SKM-1 (cell line): ENCODE measurements at regions not wholly inside any gene's neighbourhood (a gene's known extent, or its start where the extent isn't known, plus 50 kb on each side); places are given as distances from the start of the nearest gene placed in this dataset.

Experiments used
- DNase-seq: peaks from one replicate; lab custom pipeline; 2025; ENCODE audit not compliant: unreplicated experiment; lab: John Stamatoyannopoulos, UW

DNA sequence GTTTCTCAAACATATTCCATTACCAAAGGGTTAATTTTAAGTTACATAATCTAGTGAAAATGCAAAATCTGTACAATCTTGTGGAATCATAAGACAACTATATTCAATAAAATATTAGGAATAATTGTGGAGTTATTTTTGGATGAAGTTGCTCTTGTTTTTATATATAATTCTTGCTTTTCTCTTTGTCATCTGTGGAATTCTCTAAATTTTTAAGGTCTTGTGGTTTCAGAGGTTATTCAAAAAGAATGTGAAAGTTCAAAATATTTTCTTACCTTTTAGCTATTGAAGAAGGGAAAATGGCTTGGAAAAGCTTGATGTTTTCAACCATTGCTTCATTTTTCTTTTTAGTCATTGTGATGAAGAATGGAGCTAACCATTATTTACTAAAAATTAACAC is 552.1 kb downstream of the TFEC start:
- DNase-seq: no peak

DNA sequence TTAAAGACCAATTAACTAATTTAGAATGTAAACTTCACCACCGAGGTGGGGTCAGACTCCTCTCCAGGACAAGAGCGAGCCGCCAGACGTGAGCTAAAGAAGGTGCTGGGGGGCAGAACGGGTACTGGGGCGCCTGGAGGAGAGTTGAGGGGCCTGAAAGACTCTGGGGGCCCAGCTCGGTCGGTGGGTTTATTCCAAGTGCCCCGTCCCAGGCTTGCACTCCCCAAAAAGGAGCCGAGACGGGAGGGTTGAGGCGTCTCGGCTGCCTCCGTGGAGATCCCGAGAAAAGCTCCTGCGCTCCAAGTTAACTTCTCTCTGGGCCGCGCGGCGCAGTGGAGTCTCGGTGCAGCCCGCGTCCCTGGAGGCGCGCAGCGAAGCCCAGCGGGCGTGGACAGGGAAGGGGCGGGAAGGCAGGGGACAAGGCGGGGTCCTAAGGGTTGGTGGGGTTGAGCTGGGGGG is 553.3 kb downstream of the TFEC start:
- DNase-seq: no peak

DNA sequence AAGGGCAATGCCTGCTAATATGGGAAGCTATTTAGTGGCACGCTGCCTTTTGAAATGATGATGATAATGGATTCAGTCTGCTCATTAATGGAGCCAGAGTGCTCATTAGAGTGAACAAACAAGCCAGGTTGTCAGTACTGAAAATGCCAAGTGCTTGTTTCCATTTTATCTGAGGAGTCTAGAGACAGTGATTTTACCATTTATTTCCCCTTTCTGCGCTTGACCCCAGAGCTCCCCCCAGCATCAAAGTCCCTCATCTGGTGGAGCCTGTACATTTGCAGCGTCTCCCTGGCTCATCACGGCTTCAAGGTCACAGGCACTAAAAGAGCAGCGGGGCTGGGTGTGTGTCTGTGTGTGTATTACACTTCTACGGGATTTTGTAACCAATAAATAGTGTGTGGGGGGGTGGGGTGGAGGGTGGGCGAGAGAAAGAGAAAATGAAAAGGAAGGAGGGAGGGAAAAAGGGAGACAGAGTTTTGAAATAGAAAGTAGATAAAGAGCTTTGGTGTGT is 553.8 kb downstream of the TFEC start:
- DNase-seq: no peak

DNA sequence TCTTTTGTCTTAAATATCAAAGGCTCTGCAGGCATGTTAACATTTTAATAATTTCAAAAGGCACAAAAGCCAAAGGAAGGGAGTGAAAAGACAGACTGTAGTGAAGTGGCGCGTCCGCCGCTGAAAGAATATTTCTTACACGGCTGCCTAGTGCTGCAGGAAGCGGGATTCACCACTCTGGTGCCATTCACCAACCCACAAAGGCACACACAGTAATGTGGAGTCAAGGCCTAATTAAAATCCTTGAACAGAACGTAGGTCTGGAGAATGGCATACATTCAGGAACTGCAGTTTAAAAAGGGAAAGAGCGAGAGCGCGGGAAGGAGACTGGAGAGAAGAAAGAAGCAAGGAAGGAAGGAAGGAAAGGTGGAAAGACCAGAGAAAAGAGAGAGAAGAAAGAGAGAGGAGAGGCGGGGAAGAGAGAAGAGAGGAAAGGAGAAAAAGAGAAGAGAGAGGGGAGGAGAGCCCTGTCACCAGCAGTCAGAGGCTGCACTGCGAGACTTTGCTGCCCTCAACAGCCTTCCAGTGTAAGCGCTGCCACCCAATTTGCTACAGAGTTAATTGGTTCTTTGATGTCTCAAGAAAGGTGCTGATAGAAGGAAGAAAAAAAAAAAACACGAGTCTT is 554.0 kb downstream of the MDFIC start:
- DNase-seq: no peak

DNA sequence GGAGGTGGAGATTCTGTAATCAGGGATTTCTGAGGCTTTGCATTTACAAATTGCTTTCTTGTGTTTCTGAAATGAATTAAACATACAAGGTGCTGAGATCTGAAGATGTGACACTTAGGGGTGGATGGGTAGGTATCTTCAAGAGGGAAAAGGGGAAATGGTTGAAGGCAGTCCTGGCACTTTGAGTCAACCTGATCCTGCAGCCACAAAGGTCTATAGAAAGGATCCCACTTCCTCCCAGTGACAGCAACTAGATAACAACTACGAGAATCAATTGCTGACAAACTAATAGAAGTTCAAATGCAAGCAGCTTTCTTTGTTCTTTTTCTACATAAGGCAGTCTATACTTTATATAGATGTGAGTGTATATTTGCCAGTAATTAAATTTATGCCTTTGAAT is 553.3 kb downstream of the MDFIC start:
- no peak for DNase-seq

DNA sequence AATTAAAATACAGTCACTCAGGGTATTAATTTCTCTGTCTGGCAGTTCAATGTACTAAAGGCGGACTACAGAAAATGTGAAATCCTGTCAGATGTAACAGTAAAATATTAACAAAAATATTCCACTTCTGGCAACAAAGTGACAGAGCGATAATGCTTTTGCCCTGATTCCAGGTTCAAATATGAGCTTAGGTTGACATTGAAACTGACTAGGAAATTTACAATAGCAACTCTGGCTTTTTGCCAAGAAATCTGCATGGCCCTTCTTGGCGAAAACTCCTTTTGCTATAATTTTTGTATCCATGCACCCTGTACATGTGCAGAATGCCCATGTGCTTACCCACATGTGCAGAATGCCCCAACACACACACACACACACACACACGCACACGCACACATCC is 552.2 kb downstream of the MDFIC start:
- no peak for DNase-seq

DNA sequence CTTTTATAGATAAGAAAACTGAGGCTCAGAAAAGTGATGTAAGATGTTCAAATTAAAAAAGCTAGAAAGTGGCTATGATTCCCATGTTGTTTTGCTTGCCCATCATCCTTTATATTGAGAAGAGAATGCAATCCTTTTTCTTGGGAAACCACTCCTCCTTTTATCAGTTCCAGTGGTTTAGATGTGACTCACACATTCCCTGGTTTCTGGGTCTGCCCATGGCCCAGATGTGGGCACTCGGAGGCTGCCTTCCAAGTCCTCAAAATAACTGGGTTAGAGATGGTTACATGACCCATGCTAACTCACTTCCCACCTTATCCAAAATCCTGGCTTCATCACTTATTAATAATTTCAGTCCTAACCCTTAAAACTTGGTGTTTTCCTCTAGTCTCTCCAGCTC is 550.0 kb downstream of the MDFIC start:
- no peak for DNase-seq

DNA sequence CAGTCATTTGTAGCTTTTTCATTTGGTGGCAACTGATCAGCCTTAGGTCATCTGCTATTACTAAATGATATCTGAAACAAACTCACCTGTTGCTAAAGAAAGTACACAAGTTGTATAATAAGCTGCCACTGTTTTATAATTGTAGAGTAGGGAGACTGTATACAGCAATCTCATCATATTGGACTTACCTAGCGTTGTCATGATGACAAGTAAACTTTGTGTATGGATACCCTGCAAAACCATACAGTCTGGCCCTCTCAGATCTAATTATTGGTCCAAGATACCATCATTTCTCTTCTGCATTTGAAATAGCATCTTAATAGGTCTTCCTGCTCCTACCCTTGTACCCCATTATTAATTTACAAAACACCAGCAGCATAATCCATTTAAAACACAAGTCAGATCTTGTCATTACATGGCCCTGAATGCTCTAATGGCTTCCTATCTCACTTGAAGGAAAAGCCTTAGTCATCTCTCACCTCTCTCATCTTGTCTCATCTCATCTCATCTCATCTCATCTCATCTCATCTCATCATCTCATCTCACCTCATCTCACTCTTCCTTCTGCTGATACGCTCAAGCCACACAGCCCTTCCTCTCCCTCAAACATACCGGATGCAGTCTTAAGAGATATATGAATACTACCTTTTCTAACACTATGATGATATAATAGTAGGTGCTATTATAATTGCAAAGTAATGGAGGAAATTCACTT is 540.6 kb downstream of the MDFIC start:
- DNase-seq: no peak

DNA sequence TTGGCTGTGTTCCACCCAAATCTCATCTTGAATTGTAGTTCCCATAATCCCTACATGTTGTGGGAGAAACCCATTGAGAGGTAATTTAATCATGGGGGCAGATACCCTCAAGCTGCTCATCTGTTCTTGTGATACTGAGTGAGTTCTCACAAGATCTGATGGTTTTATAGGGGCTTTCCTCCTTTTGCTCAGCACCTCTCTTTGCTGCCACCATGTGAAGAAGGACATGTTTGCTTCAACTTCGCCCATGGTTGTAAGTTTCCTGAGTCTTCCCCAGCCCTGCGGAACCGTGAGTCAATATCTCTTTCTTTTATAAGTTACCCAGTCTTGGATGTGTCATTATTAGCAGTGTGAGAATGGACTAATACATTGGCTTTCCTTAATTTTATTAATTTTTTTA is 527.8 kb downstream of the MDFIC start:
- no peak for DNase-seq

DNA sequence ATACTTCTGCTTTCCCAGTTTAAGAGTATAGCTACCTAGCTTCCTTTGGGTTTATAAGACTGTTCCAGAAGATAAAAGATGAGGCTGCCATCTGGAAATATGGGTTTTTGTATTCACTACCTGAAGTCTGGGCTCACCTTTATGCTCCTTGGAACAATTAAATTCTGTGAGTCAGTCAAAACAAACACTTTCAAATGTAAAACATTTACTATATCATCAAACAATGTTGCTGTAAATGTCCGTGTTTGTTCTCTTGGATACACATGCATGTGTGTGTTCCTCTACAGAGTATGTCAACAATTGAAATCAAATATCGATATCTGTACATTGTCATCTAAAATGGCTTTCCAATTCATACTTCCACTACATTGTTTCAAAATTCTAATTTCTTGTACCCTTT is 525.6 kb downstream of the MDFIC start:
- DNase-seq: no peak

DNA sequence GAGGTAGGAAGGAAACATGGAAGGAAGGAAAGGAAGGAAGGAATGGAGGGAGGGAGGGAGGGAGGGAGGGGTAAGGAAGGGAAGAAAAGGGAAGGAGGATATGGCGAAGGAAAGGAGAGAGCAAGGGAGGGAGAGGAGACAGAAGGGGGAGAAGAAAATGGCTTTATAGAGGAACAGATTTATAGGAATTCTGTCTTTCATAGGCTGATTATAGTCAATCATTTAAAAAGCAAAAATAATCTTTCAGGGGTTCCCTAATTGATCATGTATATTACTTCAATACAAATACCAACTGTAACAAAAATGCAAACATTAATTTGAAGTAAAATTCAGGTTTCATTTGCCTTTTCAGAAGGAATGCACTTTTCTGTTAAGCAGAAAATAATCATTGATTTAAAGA is 519.1 kb downstream of the MDFIC start:
- no peak for DNase-seq

DNA sequence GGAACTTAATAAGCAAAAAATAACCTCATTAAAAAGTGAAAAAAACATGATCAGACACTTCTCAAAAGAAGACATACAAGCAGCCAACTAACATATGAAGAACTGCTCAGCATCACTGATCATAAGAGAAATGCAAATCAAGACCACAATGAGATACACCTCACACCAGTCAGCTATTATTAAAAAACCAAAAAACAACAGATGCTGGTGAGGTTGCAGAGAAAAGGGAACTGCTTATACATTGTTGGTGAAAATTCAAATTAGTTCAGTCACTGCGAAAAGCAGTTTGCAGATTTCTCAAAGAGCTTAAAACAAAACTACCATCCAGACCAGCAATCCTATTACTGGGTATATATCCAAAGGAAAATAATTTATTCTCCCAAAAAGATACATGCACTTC is 513.3 kb downstream of the MDFIC start:
- no peak for DNase-seq

DNA sequence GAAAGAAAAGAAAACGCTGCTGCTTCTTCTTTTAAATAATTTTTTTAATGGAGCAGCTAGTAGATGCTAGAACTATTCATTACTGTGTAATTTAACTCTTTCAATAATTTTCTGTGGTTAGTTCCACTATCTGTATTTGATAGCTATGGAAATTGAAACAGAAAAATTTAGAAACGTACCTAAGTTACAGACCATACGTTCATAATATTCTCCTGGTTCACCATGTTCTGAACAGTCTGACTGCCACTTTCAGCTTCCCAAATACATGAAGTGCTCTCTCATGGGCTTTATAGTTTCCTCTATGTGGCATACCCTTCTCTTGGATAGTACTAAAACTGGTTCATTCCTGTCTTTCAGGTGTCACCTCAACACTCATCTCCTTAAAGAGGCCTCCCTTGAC is 508.0 kb downstream of the MDFIC start:
- DNase-seq: no peak

DNA sequence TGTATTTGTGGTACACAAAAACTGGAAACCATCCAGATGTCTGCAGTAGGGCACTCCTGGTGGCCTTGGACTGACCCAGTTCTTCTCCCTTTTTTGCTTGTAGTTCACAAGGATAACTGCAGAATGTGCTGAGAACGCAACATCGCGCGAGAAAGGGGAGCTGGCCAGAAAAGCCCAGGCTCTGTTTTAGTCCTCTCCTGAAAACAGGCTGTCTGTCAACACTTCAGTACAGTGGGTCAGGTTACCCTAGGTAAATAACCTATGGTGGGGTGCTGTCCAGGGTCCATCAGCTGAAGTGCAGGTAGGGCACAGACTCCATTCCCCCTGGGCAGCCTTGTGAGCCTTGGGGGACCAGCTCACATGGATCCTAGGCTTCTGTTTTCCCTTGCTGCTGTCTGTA is 495.8 kb downstream of the MDFIC start:
- no peak for DNase-seq

DNA sequence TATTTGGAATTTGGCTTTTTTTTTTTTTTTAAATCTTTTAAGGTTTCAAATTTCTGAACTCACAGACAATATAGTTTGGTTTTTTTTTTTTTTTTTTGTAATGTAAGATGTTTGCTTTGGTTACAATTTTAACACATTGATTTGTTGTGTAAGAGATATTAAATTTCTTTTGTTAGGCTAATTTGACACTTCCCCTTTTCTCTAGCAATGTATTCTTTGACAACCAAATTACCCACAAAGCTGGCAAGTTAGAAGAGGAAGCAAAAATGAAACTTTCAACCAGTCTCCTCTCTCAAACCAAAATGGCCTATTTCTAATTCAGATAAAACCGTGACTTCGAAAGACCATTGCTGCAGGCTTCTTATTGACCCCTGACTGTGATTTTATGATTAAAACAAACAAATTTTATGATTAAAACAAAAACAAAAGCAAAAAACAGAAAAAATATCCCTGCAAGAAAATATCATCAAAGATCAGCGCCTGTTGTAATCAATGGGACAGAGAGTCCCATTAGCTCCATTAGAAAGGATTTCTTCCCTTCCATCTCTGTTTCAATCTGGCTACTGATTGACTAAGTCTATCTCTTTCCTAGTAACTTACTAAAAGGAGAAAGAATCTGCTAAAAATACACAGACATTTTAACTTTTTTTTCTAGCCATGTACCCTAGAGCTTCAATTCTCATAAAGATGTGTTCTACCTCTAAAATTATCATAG is 489.2 kb downstream of the MDFIC start:
- peak; percentile 69 for DNase-seq

DNA sequence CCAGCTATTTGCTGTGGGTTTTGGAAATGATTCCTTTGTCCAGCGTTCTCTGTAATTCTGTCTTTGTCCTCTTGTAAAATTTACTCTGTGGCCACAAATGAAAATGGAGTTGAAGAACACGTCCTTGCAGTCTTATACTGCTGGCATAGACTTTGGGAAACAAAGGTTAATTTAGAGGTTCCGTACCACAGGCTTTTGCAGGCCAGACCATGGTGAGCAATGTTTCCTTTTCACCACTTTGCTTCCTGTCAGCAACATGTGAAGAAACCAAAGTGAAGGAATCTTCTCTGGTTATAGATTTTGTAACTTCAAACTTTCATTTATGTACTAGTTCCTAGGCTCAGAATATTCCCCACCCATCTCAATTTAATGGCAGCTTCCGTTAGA is 488.5 kb downstream of the MDFIC start:
- DNase-seq: peak; percentile 43

DNA sequence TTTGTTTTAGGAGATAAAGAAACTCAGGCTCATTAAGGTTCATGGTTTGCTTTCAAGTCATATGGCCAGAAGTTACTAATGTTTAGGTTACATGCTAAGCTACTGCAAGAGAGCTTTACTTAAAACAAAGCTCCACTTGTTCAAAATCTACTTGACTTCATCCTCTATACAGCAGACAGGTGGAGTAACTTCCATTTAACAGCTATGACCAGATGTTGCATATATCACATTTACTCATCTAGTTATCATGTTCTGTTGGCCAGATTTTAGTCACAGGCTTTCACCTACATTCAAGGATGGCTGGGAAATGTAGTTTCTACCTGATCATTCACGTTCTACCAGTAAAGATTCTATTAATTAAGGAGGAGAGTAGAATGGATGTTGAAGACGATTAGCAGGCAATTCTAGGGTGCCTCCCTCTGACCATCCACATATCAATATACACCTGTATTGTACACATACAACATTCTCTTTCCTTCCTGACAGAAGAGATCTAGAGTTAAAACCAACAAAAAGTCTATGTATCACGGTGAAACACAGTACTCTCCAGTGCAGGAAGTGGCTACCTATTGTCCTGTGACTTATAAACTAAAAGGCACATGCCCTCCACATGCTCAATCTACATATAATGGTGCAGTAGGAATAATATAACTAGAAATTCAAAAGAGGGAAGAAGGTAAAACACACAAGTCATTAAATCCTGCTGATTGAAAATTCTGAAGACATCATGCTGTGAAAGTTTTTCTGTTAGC is 488.0 kb downstream of the MDFIC start:
- DNase-seq: no peak

DNA sequence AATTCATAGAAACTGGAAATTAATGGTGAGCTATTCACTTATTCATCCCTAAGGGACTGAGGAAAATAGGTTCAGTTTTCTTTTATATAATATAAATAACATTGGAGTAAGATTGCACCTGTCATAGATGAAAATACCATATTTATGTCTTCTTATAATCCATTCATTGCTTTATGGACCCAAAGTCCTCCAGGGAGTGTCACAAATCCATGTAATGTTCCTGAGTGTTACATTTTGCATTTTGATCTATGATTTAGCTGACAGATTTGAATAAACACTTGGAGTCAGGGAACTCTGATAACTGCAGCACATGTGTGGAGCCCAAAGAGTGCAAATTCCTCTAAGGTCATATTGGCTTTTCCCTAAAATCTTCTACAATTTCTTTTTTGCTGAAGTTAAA is 484.3 kb downstream of the MDFIC start:
- no peak for DNase-seq

DNA sequence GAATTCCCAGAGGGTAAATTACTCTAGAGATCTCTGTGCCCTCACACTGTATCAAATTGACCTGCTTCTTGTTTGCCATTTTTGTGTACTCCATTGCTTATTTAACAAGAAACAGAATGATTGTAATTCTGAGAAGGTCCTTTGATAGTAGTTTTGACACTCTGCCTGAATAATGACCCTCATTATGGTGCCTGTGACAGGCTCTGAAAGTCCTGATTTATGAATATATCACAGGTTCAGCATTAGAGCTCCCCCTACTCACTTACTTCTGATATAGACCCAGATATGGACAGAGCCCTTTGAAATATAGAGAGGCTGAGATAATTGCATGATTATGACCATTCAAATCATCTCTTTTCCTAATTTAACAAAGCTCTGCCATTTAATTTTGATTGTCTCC is 465.2 kb downstream of the MDFIC start:
- no peak for DNase-seq

DNA sequence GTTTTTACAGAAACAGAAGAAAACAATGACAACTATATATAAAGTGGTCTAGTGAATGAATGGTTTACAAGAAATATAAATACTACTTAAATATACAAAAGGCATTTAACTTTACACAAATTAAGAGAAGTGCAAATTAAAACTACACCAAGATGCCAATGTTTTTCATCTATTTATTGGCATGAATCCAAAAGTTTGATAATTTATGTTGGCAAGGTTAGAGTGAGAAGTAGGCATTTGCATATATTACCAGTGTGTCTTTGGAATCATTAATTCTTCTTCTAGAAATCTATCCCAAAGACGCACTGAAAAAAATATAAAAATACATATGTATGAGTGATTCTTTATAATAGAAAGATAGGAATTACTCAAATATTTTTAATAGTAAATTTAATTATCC is 457.4 kb downstream of the MDFIC start:
- DNase-seq: no peak

DNA sequence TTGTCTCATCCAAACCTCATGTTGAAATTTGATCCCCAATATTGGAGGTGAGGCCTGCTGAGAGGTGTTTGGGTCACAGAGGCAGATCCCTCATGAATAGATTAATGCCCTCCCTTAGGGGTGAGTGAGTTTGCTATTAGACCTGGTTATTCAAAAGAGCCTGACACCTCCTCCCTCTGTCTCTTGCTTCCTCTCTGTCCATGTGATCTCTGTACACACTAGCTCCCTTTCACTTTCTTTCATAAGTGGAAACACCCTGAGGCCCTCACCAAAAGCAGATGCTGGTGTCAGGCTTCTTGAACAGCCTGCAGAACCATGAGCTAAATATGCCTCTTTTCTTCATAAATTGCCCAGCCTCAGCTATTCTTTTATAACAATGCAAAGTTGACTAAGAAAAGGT is 447.1 kb downstream of the MDFIC start:
- no peak for DNase-seq
